ENCODE measurements at regions not wholly inside any gene's neighbourhood (a gene's known extent, or its start where the extent isn't known, plus 50 kb on each side); places are given as distances from the start of the nearest gene placed in this dataset.
"Not testable (repeated sequence)": the region's sequence is repeated elsewhere in the genome, so short reads cannot be mapped to it uniquely, and the experiment has no call there.

DNA sequence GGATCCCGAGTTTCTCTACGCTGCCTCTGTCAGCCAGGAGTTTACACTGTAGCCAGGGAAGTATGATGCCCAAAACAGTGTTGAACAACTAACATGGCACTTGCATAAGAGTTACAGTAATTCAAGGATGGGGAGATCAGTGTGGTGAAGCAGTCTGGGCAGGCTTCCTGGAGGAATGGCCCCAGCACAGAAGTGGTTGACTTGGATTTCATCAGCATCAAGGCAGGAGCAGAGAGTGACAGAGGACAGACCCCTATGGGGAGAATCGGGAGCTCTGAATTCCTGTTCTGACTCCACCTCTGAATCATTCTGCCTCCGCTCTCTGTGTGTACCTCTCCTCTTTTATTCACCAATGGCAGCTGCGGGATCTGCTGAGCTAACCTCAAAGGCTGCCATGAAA lies 124.5 kb downstream of the KCNA5 start:
- DNase-seq (ENCODE audit: low spot score in 2 of 2) = no peak
- H3K4me3 ChIP-seq (ENCODE audit: low read depth, poor library complexity, severe bottlenecking) = no peak overlapping the region
- 93 to 94% methylated on average over 5 of the region's 5 CpGs for WGBS, 2 donors
- intact Hi-C loops (cut with DNase I; ENCODE audit: low total_unique reads) = no loop called here
- TF ChIP-seq, protein P1, sequence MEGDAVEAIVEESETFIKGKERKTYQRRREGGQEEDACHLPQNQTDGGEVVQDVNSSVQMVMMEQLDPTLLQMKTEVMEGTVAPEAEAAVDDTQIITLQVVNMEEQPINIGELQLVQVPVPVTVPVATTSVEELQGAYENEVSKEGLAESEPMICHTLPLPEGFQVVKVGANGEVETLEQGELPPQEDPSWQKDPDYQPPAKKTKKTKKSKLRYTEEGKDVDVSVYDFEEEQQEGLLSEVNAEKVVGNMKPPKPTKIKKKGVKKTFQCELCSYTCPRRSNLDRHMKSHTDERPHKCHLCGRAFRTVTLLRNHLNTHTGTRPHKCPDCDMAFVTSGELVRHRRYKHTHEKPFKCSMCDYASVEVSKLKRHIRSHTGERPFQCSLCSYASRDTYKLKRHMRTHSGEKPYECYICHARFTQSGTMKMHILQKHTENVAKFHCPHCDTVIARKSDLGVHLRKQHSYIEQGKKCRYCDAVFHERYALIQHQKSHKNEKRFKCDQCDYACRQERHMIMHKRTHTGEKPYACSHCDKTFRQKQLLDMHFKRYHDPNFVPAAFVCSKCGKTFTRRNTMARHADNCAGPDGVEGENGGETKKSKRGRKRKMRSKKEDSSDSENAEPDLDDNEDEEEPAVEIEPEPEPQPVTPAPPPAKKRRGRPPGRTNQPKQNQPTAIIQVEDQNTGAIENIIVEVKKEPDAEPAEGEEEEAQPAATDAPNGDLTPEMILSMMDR (IDR thresholded peaks at IDR 0.05) = no peak
- no peak for TF ChIP-seq POLR2A (IDR thresholded peaks at IDR 0.05)

DNA sequence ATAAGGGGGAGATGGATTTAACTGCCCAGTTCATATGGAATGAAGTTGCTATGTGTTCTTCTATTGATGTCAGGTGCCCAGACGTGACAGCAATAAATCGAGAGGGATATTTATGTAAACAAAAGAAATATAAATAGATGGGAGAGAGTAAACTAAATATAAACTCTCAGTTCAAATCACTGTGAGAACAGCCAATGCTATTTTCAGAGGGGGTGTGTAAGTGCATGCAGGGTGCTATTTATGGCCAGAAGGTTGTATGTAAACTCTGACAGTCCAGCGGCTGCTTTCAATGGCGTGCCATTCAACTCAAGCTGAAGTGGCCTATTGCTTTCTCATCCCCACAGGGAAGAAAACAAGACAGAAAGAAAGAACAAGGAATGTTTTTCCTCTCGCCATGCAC lies 127.2 kb downstream of the KCNA5 start:
- WGBS, 2 donors = 65 to 71% methylated on average over 5 of the region's 5 CpGs
- H3K4me3 ChIP-seq (ENCODE audit: low read depth, poor library complexity, severe bottlenecking) = no peak overlapping the region
- no peak for DNase-seq (ENCODE audit: low spot score in 2 of 2)
- TF ChIP-seq POLR2A (IDR thresholded peaks at IDR 0.05) = no peak
- TF ChIP-seq, protein P1 (IDR thresholded peaks at IDR 0.05) = no peak
- intact Hi-C loops (cut with DNase I; ENCODE audit: low total_unique reads) = no loop called here

DNA sequence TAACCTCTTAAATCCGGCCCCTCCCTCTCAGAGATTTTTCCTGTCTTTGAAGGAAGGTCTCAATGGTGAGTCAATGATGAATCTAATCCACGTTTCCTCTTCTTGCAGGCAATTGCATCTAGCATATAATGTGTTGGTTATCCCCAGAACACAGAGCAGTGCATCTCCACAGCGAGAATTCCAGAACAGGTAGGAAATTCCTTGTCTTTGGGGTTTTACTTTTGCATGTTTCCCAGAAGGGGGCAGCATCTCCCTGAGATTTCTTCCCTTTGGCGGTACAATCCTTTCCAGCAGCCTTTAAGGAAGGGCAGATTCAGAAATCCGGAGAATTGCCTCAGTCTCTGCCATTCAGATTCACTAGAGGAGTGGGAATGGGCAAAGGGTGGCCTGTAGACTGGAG lies 128.0 kb downstream of the KCNA5 start:
- no peak for TF ChIP-seq POLR2A (IDR thresholded peaks at IDR 0.05)
- TF ChIP-seq, protein P1 (IDR thresholded peaks at IDR 0.05) = no peak
- DNase-seq (ENCODE audit: low spot score in 2 of 2) = no peak
- 20 to 26% methylated on average over 5 of the region's 5 CpGs for whole genome bisulfite sequencing, 2 donors
- H3K4me3 ChIP-seq (ENCODE audit: low read depth, poor library complexity, severe bottlenecking) = no peak overlapping the region
- intact Hi-C loops (cut with DNase I; ENCODE audit: low total_unique reads) = no loop called here

DNA sequence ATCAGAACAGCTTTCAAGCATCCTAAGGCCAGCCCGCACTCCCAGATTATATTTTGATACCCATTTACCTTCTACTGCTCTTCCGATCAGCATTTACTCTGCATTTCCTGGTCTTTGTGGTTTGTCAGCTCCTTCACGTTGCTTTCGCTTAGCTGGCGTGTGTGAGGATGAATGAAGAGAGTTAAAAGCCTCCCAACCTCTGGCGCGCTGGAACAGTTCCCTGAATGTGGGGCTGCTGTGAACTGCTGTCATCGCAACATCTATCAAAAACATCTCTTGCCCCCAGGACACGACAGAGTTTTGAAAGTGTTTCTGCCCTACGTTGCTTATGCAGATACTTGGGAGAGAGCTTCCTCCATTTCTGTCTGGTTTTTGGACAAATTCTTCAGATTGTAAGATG lies 129.2 kb downstream of the KCNA5 start:
- intact Hi-C loops (cut with DNase I; ENCODE audit: low total_unique reads) = no loop called here
- no peak for TF ChIP-seq POLR2A (IDR thresholded peaks at IDR 0.05)
- TF ChIP-seq, protein P1 (IDR thresholded peaks at IDR 0.05) = no peak
- DNase-seq (ENCODE audit: low spot score in 2 of 2) = peak in 1 of 2 donors; percentile 37
- WGBS, 2 donors = 45 to 55% methylated on average over 10 of the region's 10 CpGs
- H3K4me3 ChIP-seq (ENCODE audit: low read depth, poor library complexity, severe bottlenecking) = no peak overlapping the region

DNA sequence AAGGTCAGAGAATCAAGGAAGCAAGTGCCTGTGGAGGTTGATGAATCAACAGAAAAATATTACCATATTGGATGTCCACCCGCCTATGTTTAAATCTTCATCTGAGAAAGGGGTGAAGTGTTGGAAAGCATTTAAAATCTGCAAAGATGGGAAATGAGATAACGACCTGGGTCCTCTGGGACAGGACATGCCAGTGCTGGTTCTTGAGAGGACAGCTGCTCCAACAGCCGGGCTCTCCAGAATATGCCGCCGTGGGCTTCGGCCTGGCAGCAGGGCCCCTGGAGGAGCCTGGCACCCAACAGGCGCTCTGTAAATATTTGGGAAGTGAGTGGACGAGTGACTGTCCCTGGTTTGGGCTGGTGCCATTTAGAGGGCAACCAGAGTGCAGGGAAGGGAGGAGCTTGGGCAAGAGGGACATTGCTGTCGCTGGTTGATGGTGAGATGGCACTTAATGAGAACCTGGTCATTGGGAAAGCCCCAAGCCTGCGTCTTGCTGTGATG lies 129.9 kb downstream of the KCNA5 start:
- no peak overlapping the region for H3K4me3 ChIP-seq (ENCODE audit: low read depth, poor library complexity, severe bottlenecking)
- TF ChIP-seq, protein P1 (IDR thresholded peaks at IDR 0.05) = no peak
- TF ChIP-seq POLR2A (IDR thresholded peaks at IDR 0.05) = no peak
- WGBS, 2 donors = 75 to 87% methylated on average over 10 of the region's 10 CpGs
- intact Hi-C loops (cut with DNase I; ENCODE audit: low total_unique reads) = no loop called here
- DNase-seq (ENCODE audit: low spot score in 2 of 2) = peak in 1 of 2 donors; percentile 72

DNA sequence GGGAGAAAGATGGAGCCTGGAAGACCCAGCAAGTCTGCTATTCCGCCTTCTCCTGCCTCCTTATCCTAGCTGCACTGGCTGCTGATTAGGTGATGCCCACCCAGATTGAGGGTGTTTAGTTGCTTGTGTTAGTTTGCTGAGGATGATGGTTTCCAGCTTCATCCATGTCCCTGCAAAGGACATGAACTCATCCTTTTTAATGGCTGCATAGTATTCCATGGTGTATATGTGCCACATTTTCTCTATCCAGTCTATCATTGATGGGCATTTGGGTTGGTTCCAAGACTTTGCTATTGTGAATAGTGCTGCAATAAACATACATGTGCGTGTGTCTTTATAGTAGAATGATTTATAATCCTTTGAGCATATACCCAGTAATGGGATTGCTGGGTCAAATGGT lies 131.7 kb downstream of the KCNA5 start:
- 64 to 100% methylated on average over 2 of the region's 2 CpGs for WGBS, 2 donors
- H3K4me3 ChIP-seq (ENCODE audit: low read depth, poor library complexity, severe bottlenecking); intact Hi-C loops (cut with DNase I; ENCODE audit: low total_unique reads): not testable (repeated sequence)
- peak in 1 of 2 donors; percentile 26 for DNase-seq (ENCODE audit: low spot score in 2 of 2)

Data from lower leg skin (tissue), 4 donors.